Activated naive CD8-positive, alpha-beta T cell treated with anti-CD3 and anti-CD28 coated beads, Interleukin-2, amount 50 U/mL, for 24 hours (primary cell): ENCODE measurements at regions not wholly inside any gene's neighbourhood (a gene's known extent, or its start where the extent isn't known, plus 50 kb on each side); places are given as distances from the start of the nearest gene placed in this dataset.
A peak's percentile ranks its signal among the peaks of the same experiment; 100 is the strongest.
"Not testable (repeated sequence)": the region's sequence is repeated elsewhere in the genome, so short reads cannot be mapped to it uniquely, and the experiment has no call there.

Experiments used
- ATAC-seq: fragments of 150-1000 bp; cut with Tn5 transposase; one replicate; pipeline ENCODE4 v1.10.0; 2021
- DNase-seq: peaks from one replicate; pipeline ENCODE4 v3.0.0; 2021
- H3K27ac Mint-ChIP-seq: one replicate; pipeline ENCODE4 v1.8.0; 2021; ENCODE audit warnings: mild to moderate bottlenecking, mixed read lengths
- H3K27me3 Mint-ChIP-seq: one replicate; pipeline ENCODE4 v1.8.0; 2021; ENCODE audit warnings: mixed read lengths
- H3K36me3 Mint-ChIP-seq: one replicate; pipeline ENCODE4 v1.8.0; 2021; ENCODE audit warnings: low read depth, mixed read lengths
- H3K4me1 Mint-ChIP-seq: one replicate; pipeline ENCODE4 v1.8.0; 2021; ENCODE audit warnings: mixed read lengths
- H3K4me3 Mint-ChIP-seq: one replicate; pipeline ENCODE4 v1.8.0; 2021; ENCODE audit warnings: mild to moderate bottlenecking, moderate library complexity, mixed read lengths
- H3K9me3 Mint-ChIP-seq: one replicate; pipeline ENCODE4 v1.8.0; 2021; ENCODE audit warnings: mixed read lengths

GRCh38 chr7:89661876-89662275 is 492.4 kb upstream of the STEAP1 start:
- no peak for ATAC-seq
- no peaks in the 10 kb centered on the region for H3K27me3 Mint-ChIP-seq
- no peak overlapping the region for H3K4me3 Mint-ChIP-seq
- no peaks in the 10 kb centered on the region for H3K36me3 Mint-ChIP-seq
- no peak for DNase-seq
- no peaks in the 10 kb centered on the region for H3K9me3 Mint-ChIP-seq
- no peak overlapping the region for H3K27ac Mint-ChIP-seq
- H3K4me1 Mint-ChIP-seq, result no peaks in the 10 kb centered on the region

- no peak for DNase-seq
- Mint-ChIP-seq H3K4me3 (no peak overlapping the region), H3K36me3 (no peaks in the 10 kb centered on the region), H3K27ac (no peak overlapping the region), H3K27me3 (no peaks in the 10 kb centered on the region), H3K4me1 (no peaks in the 10 kb centered on the region), H3K9me3 (no peaks in the 10 kb centered on the region)
- no peak for ATAC-seq
Measured at GRCh38 chr7:89666136-89666835, 488.0 kb upstream of the STEAP1 start.

- Mint-ChIP-seq H3K4me1 (no peaks in the 10 kb centered on the region), H3K36me3 (no peaks in the 10 kb centered on the region), H3K4me3 (no peak overlapping the region), H3K9me3 (peaks cover 4% of the 10 kb centered on the region), H3K27ac (no peak overlapping the region), H3K27me3 (no peaks in the 10 kb centered on the region)
- no peak for ATAC-seq
- DNase-seq, result no peak
Measured at GRCh38 chr7:89680161-89680560, 474.1 kb upstream of the STEAP1 start.

- Mint-ChIP-seq H3K36me3 (no peaks in the 10 kb centered on the region), H3K9me3 (no peaks in the 10 kb centered on the region), H3K4me3 (no peak overlapping the region), H3K27me3 (no peaks in the 10 kb centered on the region), H3K27ac (no peak overlapping the region), H3K4me1 (no peaks in the 10 kb centered on the region)
- no peak for ATAC-seq
- DNase-seq, result no peak
Measured at GRCh38 chr7:89681448-89681847, 472.8 kb upstream of the STEAP1 start.

GRCh38 chr7:89685287-89685686 is 469.0 kb upstream of the STEAP1 start:
- H3K27ac Mint-ChIP-seq, result no peak overlapping the region
- DNase-seq (no peak), ATAC-seq (no peak)
- no peaks in the 10 kb centered on the region for H3K27me3 Mint-ChIP-seq
- no peak overlapping the region for H3K4me3 Mint-ChIP-seq
- no peaks in the 10 kb centered on the region for H3K9me3 Mint-ChIP-seq
- no peaks in the 10 kb centered on the region for H3K36me3 Mint-ChIP-seq
- no peaks in the 10 kb centered on the region for H3K4me1 Mint-ChIP-seq

GRCh38 chr7:89687211-89687610 is 467.1 kb upstream of the STEAP1 start:
- no peak overlapping the region for H3K4me3 Mint-ChIP-seq
- H3K27ac Mint-ChIP-seq, result no peak overlapping the region
- no peaks in the 10 kb centered on the region for H3K9me3 Mint-ChIP-seq
- H3K27me3 Mint-ChIP-seq, result no peaks in the 10 kb centered on the region
- ATAC-seq (no peak), DNase-seq (no peak)
- no peaks in the 10 kb centered on the region for H3K36me3 Mint-ChIP-seq
- H3K4me1 Mint-ChIP-seq, result no peaks in the 10 kb centered on the region

GRCh38 chr7:89695241-89695640 is 459.0 kb upstream of the STEAP1 start:
- H3K36me3 Mint-ChIP-seq, result no peaks in the 10 kb centered on the region
- ATAC-seq, result no peak
- no peaks in the 10 kb centered on the region for H3K27me3 Mint-ChIP-seq
- H3K4me3 Mint-ChIP-seq, result no peak overlapping the region
- no peak for DNase-seq
- H3K4me1 Mint-ChIP-seq, result no peaks in the 10 kb centered on the region
- H3K27ac Mint-ChIP-seq, result no peak overlapping the region
- peaks cover 14% of the 10 kb centered on the region for H3K9me3 Mint-ChIP-seq

- H3K27me3 Mint-ChIP-seq, result no peaks in the 10 kb centered on the region
Measured at GRCh38 chr7:89714131-89714530, 440.1 kb upstream of the STEAP1 start.

GRCh38 chr7:89718941-89719340 is 435.3 kb upstream of the STEAP1 start:
- not testable (repeated sequence) for ATAC-seq, H3K27ac Mint-ChIP-seq, DNase-seq, H3K4me1 Mint-ChIP-seq, H3K9me3 Mint-ChIP-seq, H3K27me3 Mint-ChIP-seq, H3K36me3 Mint-ChIP-seq, H3K4me3 Mint-ChIP-seq

More at GRCh38 chr7:89714131-89714530, 440.1 kb upstream of the STEAP1 start:
- Mint-ChIP-seq H3K4me3 (no peak overlapping the region), H3K4me1 (no peaks in the 10 kb centered on the region), H3K36me3 (no peaks in the 10 kb centered on the region), H3K9me3 (peaks cover 3% of the 10 kb centered on the region), H3K27ac (no peak overlapping the region)
- ATAC-seq, result no peak
- no peak for DNase-seq

GRCh38 chr7:89728481-89728880 is 425.8 kb upstream of the STEAP1 start:
- Mint-ChIP-seq H3K27ac (no peak overlapping the region), H3K9me3 (no peaks in the 10 kb centered on the region), H3K4me1 (no peaks in the 10 kb centered on the region), H3K4me3 (no peak overlapping the region), H3K36me3 (no peaks in the 10 kb centered on the region), H3K27me3 (no peaks in the 10 kb centered on the region)
- DNase-seq (no peak), ATAC-seq (no peak)

GRCh38 chr7:89731751-89732445 is 422.4 kb upstream of the STEAP1 start:
- Mint-ChIP-seq H3K4me1 (no peaks in the 10 kb centered on the region), H3K36me3 (no peaks in the 10 kb centered on the region), H3K9me3 (no peaks in the 10 kb centered on the region), H3K27me3 (peaks cover 3% of the 10 kb centered on the region), H3K4me3 (no peak overlapping the region), H3K27ac (no peak overlapping the region)
- ATAC-seq (no peak), DNase-seq (no peak)

- Mint-ChIP-seq H3K36me3 (no peaks in the 10 kb centered on the region), H3K27me3 (peaks cover 3% of the 10 kb centered on the region), H3K4me3 (no peak overlapping the region), H3K9me3 (no peaks in the 10 kb centered on the region), H3K4me1 (no peaks in the 10 kb centered on the region), H3K27ac (no peak overlapping the region)
- DNase-seq, result no peak
- ATAC-seq, result no peak
Measured at GRCh38 chr7:89738549-89738948, 415.7 kb upstream of the STEAP1 start.

GRCh38 chr7:89757910-89758309 is 396.4 kb upstream of the STEAP1 start:
- Mint-ChIP-seq H3K27ac (no peak overlapping the region), H3K27me3 (no peaks in the 10 kb centered on the region), H3K4me1 (no peaks in the 10 kb centered on the region), H3K4me3 (no peak overlapping the region), H3K9me3 (no peaks in the 10 kb centered on the region), H3K36me3 (no peaks in the 10 kb centered on the region)
- ATAC-seq (no peak), DNase-seq (no peak)

GRCh38 chr7:89760690-89761089 is 393.6 kb upstream of the STEAP1 start:
- Mint-ChIP-seq H3K4me1 (no peaks in the 10 kb centered on the region), H3K4me3 (no peak overlapping the region), H3K27ac (no peak overlapping the region), H3K9me3 (no peaks in the 10 kb centered on the region), H3K36me3 (no peaks in the 10 kb centered on the region), H3K27me3 (no peaks in the 10 kb centered on the region)
- ATAC-seq (no peak), DNase-seq (no peak)

- Mint-ChIP-seq H3K9me3 (no peaks in the 10 kb centered on the region), H3K4me3 (no peak overlapping the region), H3K36me3 (no peaks in the 10 kb centered on the region), H3K27ac (no peak overlapping the region), H3K27me3 (no peaks in the 10 kb centered on the region), H3K4me1 (no peaks in the 10 kb centered on the region)
- DNase-seq (no peak), ATAC-seq (peak; percentile 46)
Measured at GRCh38 chr7:89761173-89761572, 393.1 kb upstream of the STEAP1 start.
